ENCODE measurements at regions not wholly inside any gene's neighbourhood (a gene's known extent, or its start where the extent isn't known, plus 50 kb on each side); places are given as distances from the start of the nearest gene placed in this dataset.
A peak's percentile ranks its signal among the peaks of the same experiment; 100 is the strongest.

- peak; percentile 4 for DNase-seq (ENCODE audit: low read depth)
- TF ChIP-seq CTCF (IDR thresholded peaks at IDR 0.05; ENCODE audit: insufficient read depth, low read depth, low read length, missing control alignments): no peak
- H3K4me3 ChIP-seq (ENCODE audit: low read depth, low read length): no peak overlapping the region
Measured at GRCh38 chr1:63046539-63046938, 262.6 kb downstream of the ATG4C start.

GRCh38 chr1:63049135-63049534 lies 265.2 kb downstream of the ATG4C start:
- no peak for DNase-seq (ENCODE audit: low read depth)
- no peak overlapping the region for H3K4me3 ChIP-seq (ENCODE audit: low read depth, low read length)
- no peak for TF ChIP-seq CTCF (IDR thresholded peaks at IDR 0.05; ENCODE audit: insufficient read depth, low read depth, low read length, missing control alignments)

DNA sequence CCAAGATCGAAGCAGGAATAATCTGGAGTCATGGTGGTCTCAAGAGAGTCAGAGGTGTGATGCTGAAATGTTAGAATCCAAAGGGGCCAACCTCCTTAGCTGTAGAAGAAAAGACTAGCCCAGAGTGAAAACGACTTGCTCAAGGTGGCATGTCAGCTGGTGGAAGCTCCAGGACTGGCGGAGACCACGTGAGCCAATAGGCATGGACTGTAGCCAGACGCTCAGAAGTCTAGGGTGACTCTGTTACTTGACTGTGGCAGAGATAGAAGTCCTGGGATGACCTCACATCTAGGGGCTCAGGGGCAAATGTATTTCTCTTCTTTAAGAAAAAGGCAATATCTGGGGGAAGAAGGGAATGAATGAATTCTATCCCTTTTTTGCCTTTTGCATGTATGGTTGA lies 267.4 kb downstream of the ATG4C start:
- DNase-seq (ENCODE audit: low read depth): no peak
- no peak for TF ChIP-seq CTCF (IDR thresholded peaks at IDR 0.05; ENCODE audit: insufficient read depth, low read depth, low read length, missing control alignments)
- H3K4me3 ChIP-seq (ENCODE audit: low read depth, low read length): no peak overlapping the region

GRCh38 chr1:63051886-63052285 lies 268.0 kb downstream of the ATG4C start:
- no peak for TF ChIP-seq CTCF (IDR thresholded peaks at IDR 0.05; ENCODE audit: insufficient read depth, low read depth, low read length, missing control alignments)

DNA sequence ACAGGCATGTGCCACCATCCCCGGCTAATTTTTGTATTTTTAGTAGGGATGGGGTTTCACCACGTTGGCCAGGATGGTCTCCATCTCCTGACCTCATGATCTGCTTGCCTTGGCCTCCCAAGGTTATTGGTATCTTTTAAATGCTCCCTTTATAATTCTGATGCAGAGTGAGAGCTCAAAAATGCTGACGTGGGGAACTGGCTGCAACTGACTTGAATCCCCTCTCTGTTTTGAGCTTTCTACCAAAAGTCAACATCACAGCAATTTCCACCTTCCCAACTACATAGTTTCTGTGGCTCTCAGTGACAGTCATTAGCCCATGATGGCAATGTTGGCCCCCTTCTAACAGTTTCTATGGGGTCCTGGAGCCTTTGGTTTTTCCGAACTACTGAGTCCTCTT lies 268.2 kb upstream of the FOXD3 start:
- TF ChIP-seq CTCF (IDR thresholded peaks at IDR 0.05; ENCODE audit: insufficient read depth, low read depth, low read length, missing control alignments): no peak
- H3K4me3 ChIP-seq (ENCODE audit: low read depth, low read length): no peak overlapping the region
- DNase-seq (ENCODE audit: low read depth): no peak

More at GRCh38 chr1:63051886-63052285, 268.0 kb downstream of the ATG4C start:
- no peak for DNase-seq (ENCODE audit: low read depth)
- no peak overlapping the region for H3K4me3 ChIP-seq (ENCODE audit: low read depth, low read length)

GRCh38 chr1:63063367-63063766 lies 259.0 kb upstream of the FOXD3 start:
- H3K4me3 ChIP-seq (ENCODE audit: low read depth, low read length): no peak overlapping the region
- DNase-seq (ENCODE audit: low read depth): peak; percentile 10
- peak; percentile 26 for TF ChIP-seq CTCF (IDR thresholded peaks at IDR 0.05; ENCODE audit: insufficient read depth, low read depth, low read length, missing control alignments)

- TF ChIP-seq CTCF (IDR thresholded peaks at IDR 0.05; ENCODE audit: insufficient read depth, low read depth, low read length, missing control alignments): no peak
- no peak overlapping the region for H3K4me3 ChIP-seq (ENCODE audit: low read depth, low read length)
- no peak for DNase-seq (ENCODE audit: low read depth)
Measured at GRCh38 chr1:63064135-63064534, 258.2 kb upstream of the FOXD3 start.

Data from GM12865 (cell line).